ENCODE measurements at regions not wholly inside any gene's neighbourhood (a gene's known extent, or its start where the extent isn't known, plus 50 kb on each side); places are given as distances from the start of the nearest gene placed in this dataset.

DNA sequence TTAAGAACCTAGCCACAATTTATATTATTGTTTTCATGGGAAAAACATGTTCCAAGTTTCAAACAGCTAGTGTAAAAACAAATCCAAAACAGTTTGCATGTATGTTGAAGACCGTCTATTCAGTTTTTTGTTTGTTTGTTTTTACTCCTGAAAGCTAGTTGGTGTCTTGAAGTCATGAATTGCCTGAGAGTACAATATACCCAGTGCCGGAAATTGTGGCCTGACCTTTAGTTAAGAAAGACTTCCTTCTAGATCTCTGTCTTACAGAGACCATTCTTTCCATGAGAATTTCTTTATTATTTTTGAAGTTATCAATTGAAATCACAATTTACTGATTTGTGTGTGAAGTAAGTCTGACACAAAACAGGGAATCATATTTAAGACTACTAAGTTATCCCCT lies 474.8 kb downstream of the KCNJ2 start:
- H3K27me3 ChIP-seq (ENCODE audit: low read length): peaks cover 65% of the 10 kb centered on the region
- H3K4me1 ChIP-seq (ENCODE audit: insufficient read depth, low read length): no peaks in the 10 kb centered on the region
- H3K9me2 ChIP-seq (replicated peaks; ENCODE audit: low read length): no peaks in the 10 kb centered on the region
- no TSS peak for BruUV-seq (replicated peaks)
- no peak for ATAC-seq
- TF ChIP-seq EZH2phosphoT487 (IDR thresholded peaks at IDR 0.05; ENCODE audit: borderline replicate concordance, low read length): no peak
- TF ChIP-seq, protein P1, sequence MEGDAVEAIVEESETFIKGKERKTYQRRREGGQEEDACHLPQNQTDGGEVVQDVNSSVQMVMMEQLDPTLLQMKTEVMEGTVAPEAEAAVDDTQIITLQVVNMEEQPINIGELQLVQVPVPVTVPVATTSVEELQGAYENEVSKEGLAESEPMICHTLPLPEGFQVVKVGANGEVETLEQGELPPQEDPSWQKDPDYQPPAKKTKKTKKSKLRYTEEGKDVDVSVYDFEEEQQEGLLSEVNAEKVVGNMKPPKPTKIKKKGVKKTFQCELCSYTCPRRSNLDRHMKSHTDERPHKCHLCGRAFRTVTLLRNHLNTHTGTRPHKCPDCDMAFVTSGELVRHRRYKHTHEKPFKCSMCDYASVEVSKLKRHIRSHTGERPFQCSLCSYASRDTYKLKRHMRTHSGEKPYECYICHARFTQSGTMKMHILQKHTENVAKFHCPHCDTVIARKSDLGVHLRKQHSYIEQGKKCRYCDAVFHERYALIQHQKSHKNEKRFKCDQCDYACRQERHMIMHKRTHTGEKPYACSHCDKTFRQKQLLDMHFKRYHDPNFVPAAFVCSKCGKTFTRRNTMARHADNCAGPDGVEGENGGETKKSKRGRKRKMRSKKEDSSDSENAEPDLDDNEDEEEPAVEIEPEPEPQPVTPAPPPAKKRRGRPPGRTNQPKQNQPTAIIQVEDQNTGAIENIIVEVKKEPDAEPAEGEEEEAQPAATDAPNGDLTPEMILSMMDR (conservative IDR thresholded peaks at IDR 0.05; ENCODE audit: low read depth, low read length): no peak
- TF ChIP-seq EZH2 (IDR thresholded peaks at IDR 0.05; ENCODE audit: low read length, unreplicated experiment): no peak
- no peak overlapping the region for H3K27ac ChIP-seq (ENCODE audit: low read length)
- intact Hi-C loops (cut with micrococcal nuclease): no loop called here
- H3K9me3 ChIP-seq (ENCODE audit: low read length): peaks cover 9% of the 10 kb centered on the region; the same call in 1 of the 2 replicates
- no peak overlapping the region for H3K9ac ChIP-seq (ENCODE audit: low read length)
- no peak for DNase-seq
- H3F3A ChIP-seq (ENCODE audit: low read length, unreplicated experiment): no peaks in the 10 kb centered on the region
- no peaks in the 10 kb centered on the region for H4K20me1 ChIP-seq (ENCODE audit: low read length)
- no peak overlapping the region for H2AFZ ChIP-seq (ENCODE audit: low read length)
- H3K79me2 ChIP-seq (ENCODE audit: low read length): no peaks in the 10 kb centered on the region
- ChIA-PET CTCF (no interaction called here), POLR2A (ENCODE audit: unreplicated experiment) (no interaction called here)
- H3K4me3 ChIP-seq (ENCODE audit: low read length): no peak overlapping the region
- H3K36me3 ChIP-seq (ENCODE audit: low read depth, low read length): no peaks in the 10 kb centered on the region
- no peak overlapping the region for H3K4me2 ChIP-seq (ENCODE audit: low read length)

DNA sequence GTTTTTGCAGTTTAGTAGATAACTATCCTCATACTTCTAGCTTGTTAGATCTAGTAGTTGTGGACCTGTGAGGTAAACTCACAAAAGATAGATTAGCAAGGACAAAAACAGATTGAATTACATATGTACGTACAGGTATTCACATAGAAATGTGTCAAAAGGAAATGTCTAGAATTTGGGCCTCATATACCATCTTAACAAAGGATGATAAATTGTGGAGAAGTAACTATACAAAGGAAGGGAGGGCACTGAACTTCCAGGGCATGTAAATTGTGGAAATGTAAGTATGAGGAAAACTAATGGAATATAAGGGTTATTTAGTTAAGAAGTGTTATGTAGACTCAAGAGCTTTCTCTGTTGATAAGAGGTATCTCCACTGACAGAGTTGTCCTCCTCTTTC lies 477.3 kb downstream of the KCNJ2 start:
- Histone ChIP-seq H3K4me1 (ENCODE audit: insufficient read depth, low read length) (no peaks in the 10 kb centered on the region), H3K4me3 (ENCODE audit: low read length) (no peak overlapping the region), H3K27me3 (ENCODE audit: low read length) (peaks cover 58% of the 10 kb centered on the region; the same call in 1 of the 2 replicates), H3K79me2 (ENCODE audit: low read length) (no peaks in the 10 kb centered on the region), H3K9me3 (ENCODE audit: low read length) (peaks cover 9% of the 10 kb centered on the region; the same call in 1 of the 2 replicates), H2AFZ (ENCODE audit: low read length) (no peak overlapping the region), H3F3A (ENCODE audit: low read length, unreplicated experiment) (no peaks in the 10 kb centered on the region), H3K9me2 (replicated peaks; ENCODE audit: low read length) (no peaks in the 10 kb centered on the region), H3K9ac (ENCODE audit: low read length) (no peak overlapping the region), H3K27ac (ENCODE audit: low read length) (no peak overlapping the region), H3K4me2 (ENCODE audit: low read length) (no peak overlapping the region), H3K36me3 (ENCODE audit: low read depth, low read length) (no peaks in the 10 kb centered on the region), H4K20me1 (ENCODE audit: low read length) (no peaks in the 10 kb centered on the region)
- no peak for TF ChIP-seq EZH2 (IDR thresholded peaks at IDR 0.05; ENCODE audit: low read length, unreplicated experiment)
- no peak for TF ChIP-seq EZH2phosphoT487 (IDR thresholded peaks at IDR 0.05; ENCODE audit: borderline replicate concordance, low read length)
- TF ChIP-seq, protein P1 (conservative IDR thresholded peaks at IDR 0.05; ENCODE audit: low read depth, low read length): no peak
- intact Hi-C loops (cut with micrococcal nuclease): no loop called here
- no TSS peak for BruUV-seq (replicated peaks)
- ATAC-seq (no peak), DNase-seq (no peak)
- ChIA-PET CTCF (no interaction called here), POLR2A (ENCODE audit: unreplicated experiment) (no interaction called here)

DNA sequence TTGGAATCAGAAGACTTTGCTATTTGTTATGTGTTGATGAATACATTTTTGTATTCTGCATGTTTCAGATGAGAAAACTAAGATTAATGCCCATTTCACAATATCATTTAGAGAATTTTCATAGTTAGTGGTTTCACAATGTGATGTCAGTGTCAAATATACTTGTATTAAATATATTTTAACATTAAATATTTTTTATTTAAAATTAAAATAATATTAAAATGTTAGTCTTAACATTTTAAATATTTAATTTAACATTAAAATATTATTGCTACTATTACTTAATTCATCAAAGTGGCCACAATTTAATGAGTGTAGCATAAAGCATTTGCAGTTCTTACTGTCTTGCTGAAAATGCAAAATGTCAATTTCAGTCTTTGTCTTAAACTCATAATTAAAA lies 478.8 kb downstream of the KCNJ2 start:
- Histone ChIP-seq H3K27ac (ENCODE audit: low read length) (no peak overlapping the region), H3K9me2 (replicated peaks; ENCODE audit: low read length) (no peaks in the 10 kb centered on the region), H3K9me3 (ENCODE audit: low read length) (peaks cover 9% of the 10 kb centered on the region; the same call in 1 of the 2 replicates), H3F3A (ENCODE audit: low read length, unreplicated experiment) (no peaks in the 10 kb centered on the region), H4K20me1 (ENCODE audit: low read length) (no peaks in the 10 kb centered on the region), H3K27me3 (ENCODE audit: low read length) (peaks cover 66% of the 10 kb centered on the region; the same call in 1 of the 2 replicates), H3K36me3 (ENCODE audit: low read depth, low read length) (no peaks in the 10 kb centered on the region), H2AFZ (ENCODE audit: low read length) (no peak overlapping the region), H3K79me2 (ENCODE audit: low read length) (no peaks in the 10 kb centered on the region), H3K4me2 (ENCODE audit: low read length) (no peak overlapping the region), H3K4me3 (ENCODE audit: low read length) (no peak overlapping the region), H3K9ac (ENCODE audit: low read length) (no peak overlapping the region), H3K4me1 (ENCODE audit: insufficient read depth, low read length) (no peaks in the 10 kb centered on the region)
- BruUV-seq (replicated peaks): no TSS peak
- TF ChIP-seq, protein P1 (conservative IDR thresholded peaks at IDR 0.05; ENCODE audit: low read depth, low read length): no peak
- TF ChIP-seq EZH2phosphoT487 (IDR thresholded peaks at IDR 0.05; ENCODE audit: borderline replicate concordance, low read length) (no peak), EZH2 (IDR thresholded peaks at IDR 0.05; ENCODE audit: low read length, unreplicated experiment) (no peak)
- no peak for ATAC-seq
- ChIA-PET POLR2A (ENCODE audit: unreplicated experiment) (no interaction called here), CTCF (no interaction called here)
- no peak for DNase-seq
- intact Hi-C loops (cut with micrococcal nuclease): no loop called here
